Fibroblast of skin of left quadriceps (primary cell): ENCODE measurements at regions not wholly inside any gene's neighbourhood (a gene's known extent, or its start where the extent isn't known, plus 50 kb on each side); places are given as distances from the start of the nearest gene placed in this dataset.

ENCODE experiments used
- DNase-seq, 2 experiments: peaks; one replicate each; pipeline ENCODE4 v3.0.0-alpha.2; 2013; ENCODE audit warnings: low read depth in 2 of 2

DNA sequence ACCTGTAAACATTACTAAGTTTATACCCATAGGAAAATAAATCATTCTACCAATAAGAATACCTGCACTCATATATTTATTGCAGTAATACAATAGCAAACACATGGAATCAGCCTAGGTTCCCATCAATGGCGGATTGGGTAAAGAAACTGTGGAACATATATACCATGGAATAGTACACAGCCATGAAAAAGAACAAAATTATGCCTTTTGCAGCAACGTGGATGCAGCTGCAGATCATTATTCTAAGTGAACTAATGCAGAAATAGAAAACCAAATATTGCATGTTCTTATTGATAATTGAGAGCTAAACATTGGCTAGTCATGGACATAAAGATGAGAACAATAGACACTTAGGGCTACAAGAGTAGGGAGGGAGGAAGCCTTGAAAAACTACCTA is 667.4 kb upstream of the WWC1 start:
- DNase-seq = no peak

DNA sequence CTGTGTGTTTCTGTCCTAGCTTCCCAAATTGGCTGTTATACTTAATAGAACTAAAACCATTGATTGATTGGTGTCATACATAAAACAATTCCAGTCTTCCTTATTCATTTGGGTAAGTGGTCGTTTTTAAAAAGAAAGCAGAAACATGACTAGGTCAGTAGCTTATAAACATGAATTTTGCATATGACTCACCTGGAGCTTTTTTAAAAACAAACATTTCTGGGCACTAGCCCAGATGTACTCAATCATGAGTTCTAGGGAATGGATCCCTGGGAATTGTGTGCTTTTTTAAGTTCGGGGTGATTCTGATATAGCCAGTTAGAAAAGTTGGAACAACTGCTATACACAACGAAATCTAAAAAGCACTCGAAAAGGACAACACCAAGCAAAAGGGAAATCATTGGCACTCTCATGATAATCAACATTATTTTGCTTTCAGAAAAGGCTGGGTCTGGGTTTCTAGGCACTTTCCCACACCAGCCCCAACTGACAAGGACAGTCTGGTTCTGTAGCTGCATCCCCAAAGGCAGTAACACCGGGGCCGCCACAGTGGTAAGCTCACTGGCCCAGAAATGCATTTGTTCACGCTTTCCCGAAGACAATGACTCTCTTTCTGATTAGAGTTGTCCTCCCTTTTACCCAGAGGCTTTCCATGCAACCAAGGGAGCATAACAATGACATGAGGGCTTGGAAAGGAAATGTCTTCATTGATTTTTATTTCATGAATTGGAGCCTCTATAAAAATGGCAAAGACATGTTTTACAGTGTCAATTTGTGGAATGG is 664.9 kb upstream of the WWC1 start:
- DNase-seq = no peak

DNA sequence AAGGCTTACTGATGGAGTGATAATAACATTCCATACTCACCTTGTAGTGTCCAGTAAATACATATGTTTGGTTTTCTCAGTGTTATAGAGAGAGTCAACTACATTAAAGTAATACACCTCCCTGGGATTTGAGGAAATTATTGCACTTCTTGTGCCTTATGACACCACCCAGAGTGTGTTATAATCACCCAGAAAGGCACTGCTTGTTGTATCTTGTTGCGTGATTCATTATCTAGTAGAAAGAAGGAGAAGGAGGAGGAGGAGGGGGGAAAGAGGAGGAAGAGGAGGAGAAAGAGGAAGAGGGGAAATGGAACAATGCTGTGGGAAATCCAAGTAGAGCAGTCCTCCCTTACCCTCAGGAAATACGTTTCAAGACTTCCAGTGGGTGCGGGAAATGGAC is 661.8 kb upstream of the WWC1 start:
- no peak for DNase-seq

DNA sequence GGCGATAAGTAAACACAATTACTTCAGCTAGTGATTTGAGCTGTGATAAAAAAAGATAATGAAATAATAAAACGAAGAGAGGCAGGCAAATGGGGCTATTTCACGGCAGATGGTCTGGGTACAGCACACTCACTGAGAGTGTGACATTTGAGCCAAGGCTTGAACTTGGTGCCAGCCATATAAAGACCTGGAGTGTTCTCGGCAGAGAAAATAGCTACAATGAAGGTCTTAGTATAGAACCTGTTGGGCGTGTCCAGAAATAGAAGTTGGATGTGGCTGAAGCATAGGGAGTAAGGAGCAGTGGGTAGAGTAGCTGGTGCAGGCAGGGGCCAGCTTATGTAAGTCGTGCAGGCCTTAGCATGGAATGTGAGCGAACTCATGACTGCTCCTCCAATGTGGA is 660.3 kb upstream of the WWC1 start:
- DNase-seq = no peak

DNA sequence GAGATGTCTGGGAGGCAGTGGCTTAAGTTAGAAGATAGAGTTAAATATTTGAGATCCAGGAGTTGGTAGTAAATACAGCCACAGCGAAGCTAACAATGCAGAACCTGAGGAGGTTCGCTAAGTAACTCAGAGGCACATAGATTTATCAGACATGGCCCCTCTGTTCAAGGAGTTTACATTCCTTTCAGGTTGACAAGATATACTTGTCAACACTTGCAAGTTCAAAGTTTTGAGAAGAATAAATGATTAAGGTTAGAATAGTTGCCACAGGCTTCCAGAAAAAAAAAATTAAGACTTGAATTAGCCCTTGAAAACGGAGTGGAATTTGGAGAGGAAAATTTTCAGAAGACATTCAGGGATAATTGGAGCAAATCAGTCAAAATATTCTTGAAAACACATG is 658.3 kb upstream of the WWC1 start:
- DNase-seq = no peak

DNA sequence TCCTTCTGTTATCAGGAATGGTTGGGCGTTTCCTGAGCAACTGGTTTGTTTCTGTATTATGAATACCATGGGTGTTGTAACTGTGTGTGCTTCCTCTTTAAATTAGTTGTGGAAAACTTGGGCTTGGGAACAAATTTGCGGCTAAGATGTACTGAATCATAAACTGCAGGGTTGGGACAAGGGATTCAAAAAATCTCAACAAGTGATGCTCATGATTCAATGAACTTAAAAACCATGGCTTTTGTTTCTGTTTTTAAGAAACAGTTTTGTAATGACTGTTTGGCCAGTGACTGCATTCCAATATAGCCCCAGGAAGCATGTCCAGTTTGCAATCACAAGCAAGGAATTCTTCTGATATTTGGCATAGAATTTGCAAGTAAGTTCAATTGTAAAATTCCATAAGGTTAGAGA is 657.5 kb upstream of the WWC1 start:
- DNase-seq = peak; percentile 80 to 82

DNA sequence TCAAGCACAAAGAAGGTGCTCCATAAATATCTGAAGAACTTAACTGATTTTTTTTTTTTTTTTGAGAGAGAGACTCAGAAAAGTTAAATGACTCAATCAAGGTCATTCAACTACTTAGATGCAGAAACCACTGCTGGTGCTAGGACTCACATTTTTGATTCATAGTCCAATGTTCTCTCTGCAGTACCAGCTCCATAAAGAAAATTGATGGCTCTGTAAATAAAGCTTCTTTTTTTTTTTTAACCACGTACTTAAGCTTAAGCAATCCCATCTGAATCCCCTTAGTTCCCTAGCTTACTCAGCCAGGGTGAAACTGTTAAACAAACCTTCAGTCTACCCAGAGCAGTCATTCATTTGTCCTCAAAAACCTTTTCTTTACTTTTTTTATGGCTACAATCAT is 657.0 kb upstream of the WWC1 start:
- peak; percentile 93 for DNase-seq

DNA sequence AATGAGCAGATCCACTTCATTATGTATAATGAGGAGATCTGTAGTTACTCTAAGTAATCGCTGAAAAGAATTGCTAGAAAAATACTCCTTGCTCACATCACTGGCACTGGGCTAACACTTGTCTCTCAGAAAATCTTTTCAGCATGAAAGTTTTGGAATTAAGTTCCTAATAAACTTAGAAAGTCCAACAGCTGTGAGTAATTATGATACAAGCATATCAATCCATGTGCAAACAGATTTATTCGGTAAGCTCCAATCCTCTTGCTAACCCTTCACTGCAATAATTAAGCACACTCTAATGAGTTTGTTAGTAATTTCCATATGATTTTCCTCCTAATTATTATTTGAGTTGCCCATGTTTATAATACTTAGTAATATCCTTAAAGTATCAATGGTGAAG is 652.6 kb upstream of the WWC1 start:
- peak; percentile 40 to 45 for DNase-seq

DNA sequence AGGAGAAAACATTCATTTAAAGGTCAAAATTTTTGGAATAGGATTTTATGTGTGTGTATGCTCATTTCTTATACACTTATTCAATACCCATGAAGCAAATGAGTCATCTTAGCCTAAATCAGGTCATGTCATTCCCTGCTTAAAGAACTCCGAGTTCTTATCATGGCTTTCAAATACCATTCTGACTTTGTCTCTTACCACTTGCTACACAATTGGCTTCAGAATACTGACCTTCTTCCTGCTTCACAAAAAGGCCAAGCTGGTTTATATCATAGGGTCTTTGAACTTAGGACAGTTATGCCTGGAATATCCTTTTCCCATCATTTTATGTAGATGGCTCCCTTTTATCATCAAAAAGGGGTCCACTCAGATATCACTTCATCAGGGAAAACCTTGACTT is 652.2 kb upstream of the WWC1 start:
- peak; percentile 44 to 49 for DNase-seq

DNA sequence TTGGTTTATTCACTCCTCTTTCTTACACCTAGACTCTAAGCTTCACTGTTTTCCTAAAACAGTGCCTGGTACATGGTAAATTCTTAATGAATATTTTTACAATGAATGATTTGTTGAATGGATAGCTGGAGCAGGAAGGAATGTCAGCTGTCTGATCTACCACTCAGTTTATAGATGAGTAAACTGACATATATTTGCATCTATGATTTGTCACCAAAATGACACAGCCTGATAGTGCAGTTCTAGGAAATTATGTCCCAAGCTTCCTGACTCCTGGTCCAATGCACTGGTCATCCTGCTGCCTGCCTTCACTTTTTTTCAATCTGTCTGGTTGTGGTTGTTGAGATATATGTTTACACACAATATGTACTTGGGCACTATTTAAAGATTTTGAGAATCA is 651.7 kb upstream of the WWC1 start:
- DNase-seq = no peak

DNA sequence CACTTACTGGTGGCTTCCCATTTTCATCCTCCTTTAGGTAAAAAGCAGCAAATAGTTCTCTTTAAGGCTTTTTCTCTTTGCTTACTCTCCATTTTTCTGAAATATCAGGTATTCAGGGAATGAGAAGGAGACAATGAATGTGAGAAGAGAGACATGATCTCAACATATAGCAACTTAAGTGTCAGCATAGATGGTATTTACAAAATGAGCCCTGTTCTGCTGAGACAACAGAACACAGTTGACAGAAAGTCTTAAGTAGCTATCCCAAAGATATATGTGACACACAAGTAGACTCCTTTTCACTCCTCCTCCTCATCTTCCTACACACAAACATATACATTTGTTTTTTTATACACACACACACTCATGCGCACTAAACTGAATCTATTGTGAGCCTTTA is 649.3 kb upstream of the WWC1 start:
- no peak for DNase-seq

DNA sequence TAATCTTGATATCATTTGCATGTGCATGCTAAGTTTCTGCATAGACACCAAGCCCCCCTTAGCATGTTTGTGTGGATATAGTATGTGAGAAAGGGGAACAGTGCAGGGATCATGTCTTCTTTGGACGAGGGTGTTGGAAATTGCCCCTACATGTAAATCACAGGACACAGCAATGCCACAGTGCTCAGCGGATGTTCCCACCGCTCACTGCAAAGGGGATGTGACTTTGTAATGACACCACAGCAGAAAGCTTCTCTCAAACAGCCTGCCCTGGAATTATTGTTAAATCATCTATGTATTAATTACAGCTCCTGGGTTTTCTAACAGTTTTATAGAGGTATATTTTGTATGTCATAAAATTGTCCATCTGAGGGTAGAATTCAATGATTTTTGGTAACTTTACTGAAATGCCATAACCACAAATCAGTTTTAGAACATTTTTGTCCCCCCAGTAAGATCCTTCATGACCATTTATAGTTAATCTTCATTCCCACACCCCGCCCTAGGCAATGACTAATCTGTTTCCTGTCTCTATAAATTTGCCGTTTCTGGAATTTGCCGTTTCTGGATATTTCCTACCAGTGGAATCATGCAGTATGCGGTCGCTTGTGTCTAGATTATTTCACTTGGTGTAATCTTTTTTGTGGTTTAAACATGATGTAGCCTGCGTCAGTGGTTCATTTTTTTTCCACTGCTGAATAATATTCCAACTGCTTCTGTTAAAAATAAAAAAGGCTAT is 648.5 kb upstream of the WWC1 start:
- peak; percentile 99 for DNase-seq

DNA sequence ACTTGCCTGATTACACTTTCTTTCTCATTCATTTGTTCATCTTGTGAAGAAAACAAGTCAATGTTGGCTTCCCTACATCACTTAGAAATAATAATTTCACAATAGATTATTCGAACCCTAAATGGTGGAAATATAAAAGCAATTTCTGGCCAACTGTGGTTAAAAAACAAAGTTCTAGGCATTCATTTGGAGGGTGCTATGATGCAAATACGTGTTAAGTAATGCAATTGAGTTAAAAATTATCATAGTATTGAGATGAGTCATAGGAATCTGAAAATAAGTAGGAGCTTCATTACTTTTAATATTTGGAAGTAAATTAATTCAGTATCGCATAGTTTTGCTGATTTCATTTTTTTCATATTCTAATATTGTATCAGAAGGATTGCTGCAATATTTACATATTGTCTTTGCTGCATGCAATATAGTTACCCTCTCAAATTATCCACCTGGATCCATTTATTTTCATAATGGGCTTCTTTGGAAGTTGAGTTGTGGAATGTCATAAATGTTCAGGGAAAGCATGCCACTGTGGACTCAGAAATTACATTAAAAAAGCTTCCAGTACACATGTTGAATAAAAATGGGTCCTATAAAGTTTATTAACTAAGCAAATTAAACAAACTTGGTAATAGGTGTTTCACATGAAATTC is 647.7 kb upstream of the WWC1 start:
- peak; percentile 50 to 57 for DNase-seq

DNA sequence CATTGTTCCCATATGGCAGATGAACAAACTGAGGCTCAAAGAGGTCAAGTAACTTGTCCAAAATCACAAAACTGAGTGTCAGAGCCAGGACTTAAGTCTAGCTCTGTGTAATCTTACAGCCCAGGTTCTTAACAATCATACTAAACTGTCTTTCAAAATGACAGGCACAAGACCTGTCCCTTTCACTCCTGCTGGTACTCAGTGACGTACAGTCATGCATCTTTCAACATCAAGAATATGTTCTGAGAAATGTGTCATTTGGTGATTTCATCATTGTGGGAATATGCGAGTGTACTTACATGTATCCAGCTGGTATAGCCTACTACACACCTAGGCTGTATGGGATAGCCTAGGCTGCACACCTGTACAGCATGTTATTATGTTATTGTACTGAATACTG is 646.8 kb upstream of the WWC1 start:
- no peak for DNase-seq

DNA sequence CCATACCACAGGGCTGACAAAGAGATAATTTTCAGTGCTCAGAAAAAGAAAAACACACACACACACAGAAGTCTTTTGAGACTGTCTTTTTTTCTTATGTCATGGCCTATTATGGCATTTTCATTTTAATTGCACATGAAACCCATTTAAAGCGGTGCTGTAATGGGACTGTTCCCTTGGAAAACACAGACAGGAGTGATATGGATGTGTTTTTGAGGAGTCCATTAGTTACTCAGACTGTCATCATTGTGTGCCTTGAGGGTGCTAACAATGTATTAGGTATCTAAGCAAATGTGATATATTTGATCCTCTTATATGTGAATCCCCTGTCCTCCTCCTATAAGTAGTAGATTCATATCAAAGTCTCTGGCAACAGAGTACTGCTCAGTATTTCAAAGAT is 642.0 kb upstream of the WWC1 start:
- no peak for DNase-seq

DNA sequence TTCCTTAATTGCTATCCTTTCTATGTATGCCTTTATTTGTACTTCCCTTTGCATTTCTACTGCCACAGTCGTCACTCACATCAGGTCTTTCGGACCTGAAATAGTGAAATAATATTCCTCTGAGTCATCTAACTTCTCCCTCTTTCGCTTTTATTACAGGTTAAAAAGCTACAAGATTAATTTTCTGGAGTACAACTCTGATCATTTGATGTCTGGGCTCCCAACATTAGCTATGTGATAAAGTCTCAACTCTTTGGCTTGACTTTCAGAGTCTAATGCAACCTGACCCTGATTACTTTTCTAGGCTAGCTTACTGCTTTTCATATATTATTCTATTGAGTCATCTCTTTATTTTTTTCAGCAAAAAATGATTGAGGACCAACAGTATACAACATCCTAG is 638.8 kb upstream of the WWC1 start:
- DNase-seq = no peak

DNA sequence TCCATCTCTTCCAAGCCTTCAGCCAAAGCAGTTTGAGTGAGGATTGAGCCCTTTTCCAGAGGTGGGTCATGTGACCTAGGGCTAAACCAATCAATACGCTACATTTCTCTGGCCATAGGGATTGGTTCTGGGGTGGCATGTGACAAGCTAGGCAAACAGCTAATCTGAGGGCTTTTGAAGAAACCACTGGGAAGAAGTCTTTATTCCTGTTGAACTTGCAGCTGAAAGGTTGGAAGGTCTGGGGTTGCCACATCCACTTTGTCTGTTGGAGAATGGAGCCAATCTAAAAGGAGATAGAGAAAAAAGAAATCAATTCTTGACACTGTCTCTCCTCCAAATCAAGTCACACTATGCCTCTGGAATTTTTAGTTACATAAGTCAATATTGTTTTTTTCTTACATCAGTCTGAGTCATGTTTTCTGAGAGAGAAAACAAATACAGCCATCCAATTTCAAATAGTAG is 637.8 kb upstream of the WWC1 start:
- DNase-seq = no peak

DNA sequence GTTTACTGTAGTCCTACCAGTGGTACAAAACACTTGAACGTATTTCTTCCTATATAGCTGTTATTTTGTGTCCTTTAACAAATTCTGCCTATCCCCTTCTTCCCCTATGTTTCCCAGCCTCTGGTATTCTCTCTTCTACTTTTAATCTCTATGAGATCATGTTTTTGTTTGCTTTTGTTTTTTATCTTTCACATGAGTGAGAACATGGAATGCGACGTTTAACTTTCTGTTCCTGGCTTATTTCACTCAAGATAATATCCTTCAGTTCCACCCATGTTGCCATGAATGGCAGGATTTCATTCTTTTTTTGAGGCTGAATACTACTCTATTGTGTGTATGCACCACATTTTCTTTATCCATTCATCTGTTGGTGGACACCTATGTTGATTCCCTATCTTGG is 634.4 kb upstream of the WWC1 start:
- DNase-seq = no peak

DNA sequence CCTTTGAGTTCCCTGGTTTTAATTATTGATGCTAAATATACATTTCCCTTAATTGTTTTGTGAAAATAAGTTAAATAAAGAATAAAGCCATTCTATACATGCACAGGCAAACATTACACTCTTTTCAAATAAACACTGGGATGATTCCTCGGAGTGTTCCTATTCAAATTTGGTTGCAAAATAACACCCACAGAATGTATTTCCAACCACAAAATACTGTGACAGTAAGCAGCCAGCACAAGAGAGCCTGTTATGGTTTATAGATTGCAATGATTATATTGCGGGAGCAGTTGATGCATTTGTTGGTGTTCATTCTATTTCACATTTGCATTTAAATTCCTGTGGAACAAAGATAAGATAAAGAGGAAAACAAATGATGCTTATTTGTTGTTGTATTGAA is 632.6 kb upstream of the WWC1 start:
- DNase-seq = peak; percentile 61 to 63

DNA sequence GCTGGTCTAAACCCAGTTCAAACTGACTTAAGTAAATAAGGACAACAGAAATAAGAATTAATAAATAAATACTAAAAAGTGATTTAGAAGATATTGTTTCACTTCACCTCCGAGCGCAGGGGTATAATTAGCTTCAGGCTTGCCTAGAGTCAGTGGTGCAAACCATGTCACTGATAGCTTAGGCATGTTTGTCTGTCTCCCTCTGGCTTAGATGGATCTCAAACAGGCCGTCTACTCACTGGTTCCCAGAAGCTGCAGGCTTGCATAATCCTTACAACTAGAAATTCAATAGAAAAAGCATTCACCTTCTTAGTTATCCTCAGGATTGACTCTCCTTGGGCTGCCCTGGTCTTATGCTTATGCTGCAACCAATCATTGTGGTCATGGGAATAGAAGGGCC is 629.8 kb upstream of the WWC1 start:
- no peak for DNase-seq

DNA sequence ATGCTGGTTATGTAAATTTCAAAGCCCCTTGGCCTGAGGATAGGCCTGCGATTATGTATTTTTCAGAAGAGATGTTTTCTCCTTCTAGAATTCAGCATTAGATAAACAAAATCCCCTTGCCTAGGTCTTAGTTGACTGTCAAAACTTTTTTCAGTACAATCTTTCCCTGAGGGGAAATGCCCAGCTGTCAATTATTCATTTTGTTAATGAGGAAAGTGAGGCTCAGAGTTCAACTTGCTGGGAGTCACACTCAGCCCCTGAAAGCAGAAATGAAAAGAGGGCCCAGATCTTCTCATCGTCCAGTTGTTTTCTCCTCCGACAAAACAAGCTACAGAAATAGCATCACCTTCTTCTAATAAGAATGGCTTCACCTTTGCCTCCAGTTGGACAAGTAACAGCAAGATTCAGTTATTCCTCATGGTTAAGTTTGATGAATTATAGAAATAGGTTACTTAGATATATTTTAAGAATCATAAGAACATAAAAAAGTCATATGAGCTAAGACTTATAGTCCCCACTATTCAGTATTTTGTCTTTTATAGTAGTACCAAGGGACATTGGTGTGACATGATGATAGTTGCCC is 627.1 kb upstream of the WWC1 start:
- no peak for DNase-seq

DNA sequence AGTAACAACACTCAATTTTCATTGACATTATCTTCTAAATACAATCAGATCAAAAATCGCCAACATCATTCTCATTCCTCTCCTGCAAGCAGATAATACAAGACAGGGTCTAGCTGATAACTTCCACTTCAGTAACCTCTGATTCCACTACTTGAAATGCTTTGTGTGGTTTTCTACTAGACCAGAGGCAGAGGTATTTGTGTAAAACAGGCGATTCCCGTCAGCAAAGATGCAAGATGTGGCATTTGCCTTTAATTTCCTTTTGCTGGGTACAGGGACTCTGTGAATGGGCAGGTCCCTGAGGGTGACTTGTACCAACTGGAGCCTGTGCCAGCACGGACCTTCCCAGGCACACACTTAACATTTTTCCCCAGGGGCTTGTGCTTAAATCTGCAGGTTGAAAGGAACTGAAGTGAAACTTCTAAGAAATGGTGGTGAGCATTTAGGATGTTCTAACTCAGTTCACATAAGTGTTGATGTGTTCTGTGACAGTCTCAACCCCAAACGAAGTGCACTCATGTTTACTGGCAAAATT is 625.5 kb upstream of the WWC1 start:
- no peak for DNase-seq
